ENCODE measurements at regions not wholly inside any gene's neighbourhood (a gene's known extent, or its start where the extent isn't known, plus 50 kb on each side); places are given as distances from the start of the nearest gene placed in this dataset.

GRCh38 chr9:27755846-27756245, 182.6 kb upstream of the C9orf72 start:
- peak; percentile 32 for DNase-seq

- no peak for DNase-seq
These were observed 183.1 kb upstream of the C9orf72 start for GRCh38 chr9:27756418-27756817.

- DNase-seq = no peak
These were observed 190.6 kb upstream of the C9orf72 start for GRCh38 chr9:27763831-27764230.

- no peak for DNase-seq
These were observed 192.2 kb upstream of the C9orf72 start for GRCh38 chr9:27765266-27766072.

- no peak for DNase-seq
These were observed 193.0 kb upstream of the C9orf72 start for GRCh38 chr9:27766073-27766835.

GRCh38 chr9:27768781-27769180, 195.5 kb upstream of the C9orf72 start:
- no peak for DNase-seq

- no peak for DNase-seq
These were observed 197.3 kb upstream of the C9orf72 start for GRCh38 chr9:27770541-27770940.

GRCh38 chr9:27771803-27772545, 198.7 kb upstream of the C9orf72 start:
- peak; percentile 43 for DNase-seq

- DNase-seq = no peak
These were observed 211.8 kb upstream of the C9orf72 start for GRCh38 chr9:27784847-27785713.

GRCh38 chr9:27785714-27786100, 212.4 kb upstream of the C9orf72 start:
- DNase-seq = no peak

- no peak for DNase-seq
These were observed 214.6 kb upstream of the C9orf72 start for GRCh38 chr9:27787891-27788290.

GRCh38 chr9:27791311-27791710, 218.0 kb upstream of the C9orf72 start:
- no peak for DNase-seq

- no peak for DNase-seq
These were observed 219.8 kb upstream of the C9orf72 start for GRCh38 chr9:27792971-27793689.

GRCh38 chr9:27799326-27799725, 226.0 kb upstream of the C9orf72 start:
- no peak for DNase-seq

- no peak for DNase-seq
These were observed 226.9 kb upstream of the C9orf72 start for GRCh38 chr9:27800159-27800558.

- DNase-seq = no peak
These were observed 227.6 kb upstream of the C9orf72 start for GRCh38 chr9:27800692-27801370.

GRCh38 chr9:27801545-27801944, 228.3 kb upstream of the C9orf72 start:
- DNase-seq = no peak

- no peak for DNase-seq
These were observed 229.1 kb upstream of the C9orf72 start for GRCh38 chr9:27802418-27802817.

GRCh38 chr9:27808864-27809263, 235.6 kb upstream of the C9orf72 start:
- no peak for DNase-seq

GRCh38 chr9:27817747-27818146, 244.5 kb upstream of the C9orf72 start:
- no peak for DNase-seq

- DNase-seq = no peak
These were observed 245.1 kb upstream of the C9orf72 start for GRCh38 chr9:27818348-27818747.

Data from NCI-H1105 (cell line).